GM19023 (cell line): ENCODE measurements at regions not wholly inside any gene's neighbourhood (a gene's known extent, or its start where the extent isn't known, plus 50 kb on each side); places are given as distances from the start of the nearest gene placed in this dataset.
"Not testable (repeated sequence)": the region's sequence is repeated elsewhere in the genome, so short reads cannot be mapped to it uniquely, and the experiment has no call there.

ENCODE experiments used
- ATAC-seq: cut with Tn5 transposase; IDR thresholded peaks from one replicate; pipeline ENCODE4 v1.9.1; 2021; ENCODE audit warnings: mild to moderate bottlenecking, moderate library complexity; ENCODE audit not compliant: unreplicated experiment

DNA sequence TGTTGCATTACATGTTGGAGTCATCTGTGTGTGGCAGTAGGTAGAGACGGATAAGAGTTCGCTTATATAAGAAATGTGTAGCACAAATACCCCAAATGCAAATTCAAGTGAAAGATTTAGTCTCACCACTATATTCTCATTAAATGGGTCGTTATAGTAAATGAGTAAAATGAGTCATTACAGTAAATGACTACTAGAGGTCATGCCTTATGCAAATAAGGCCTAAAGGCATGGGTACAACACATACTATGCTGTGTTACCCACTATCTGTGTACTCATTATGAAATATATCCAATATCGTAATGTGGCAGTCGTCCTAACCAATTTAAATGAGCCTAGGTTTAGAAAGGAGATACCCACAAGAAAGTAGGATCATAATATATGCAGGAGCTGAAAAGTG is 1603.1 kb downstream of the C4orf33 start:
- no peak for ATAC-seq

DNA sequence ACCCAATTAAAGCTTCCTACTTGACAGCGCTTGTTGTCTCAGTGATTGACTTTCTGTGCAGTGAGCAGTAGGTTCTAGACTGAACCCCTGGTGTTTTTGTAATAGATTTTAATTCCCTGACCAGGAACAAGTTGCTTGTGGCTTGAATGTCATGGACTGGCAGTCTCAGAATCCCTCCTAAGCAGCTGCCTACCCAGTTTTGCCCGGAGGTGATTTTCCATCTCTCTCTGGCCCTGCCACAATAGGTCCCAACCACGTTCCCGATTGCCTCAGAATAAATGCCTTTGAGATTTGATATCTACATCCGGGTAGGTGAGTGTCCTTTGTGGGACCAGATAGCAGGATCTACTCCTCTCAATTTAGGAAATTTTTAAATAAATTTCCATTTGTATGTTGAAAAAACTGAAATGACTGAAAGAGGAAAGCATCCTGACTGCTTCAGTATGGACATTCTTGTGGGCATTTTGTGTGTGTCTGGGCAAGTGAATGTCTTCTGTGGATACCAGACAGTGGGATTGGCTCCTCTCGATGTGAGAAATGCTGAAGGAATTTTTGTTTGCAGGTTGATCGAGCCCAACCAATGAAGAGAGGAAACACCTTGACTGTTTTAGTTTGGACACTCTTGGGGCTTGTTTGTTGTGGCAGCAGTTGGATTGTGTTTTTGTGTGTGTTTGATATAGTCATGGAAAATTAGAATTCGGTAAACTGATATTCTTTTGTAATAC is 1607.4 kb downstream of the C4orf33 start:
- no peak for ATAC-seq

DNA sequence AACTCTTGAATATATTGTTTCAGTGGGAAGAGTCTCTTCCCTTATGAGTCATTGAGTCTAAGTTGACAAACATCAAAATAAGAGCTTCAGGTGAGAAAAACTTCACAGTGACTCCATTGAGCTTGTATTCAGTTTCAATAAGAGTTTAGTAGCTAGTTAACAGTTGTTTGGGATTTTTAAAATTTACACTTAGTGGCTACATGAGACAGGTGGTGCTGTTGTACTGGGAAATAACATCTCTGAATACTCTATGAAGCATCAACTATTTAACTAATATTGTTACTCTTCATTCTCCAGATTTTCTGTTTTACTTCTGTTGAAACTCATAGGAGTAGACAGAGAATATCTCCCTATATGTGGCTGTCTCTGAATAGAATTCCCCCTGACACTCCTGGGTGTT is 1609.1 kb downstream of the C4orf33 start:
- ATAC-seq = no peak

DNA sequence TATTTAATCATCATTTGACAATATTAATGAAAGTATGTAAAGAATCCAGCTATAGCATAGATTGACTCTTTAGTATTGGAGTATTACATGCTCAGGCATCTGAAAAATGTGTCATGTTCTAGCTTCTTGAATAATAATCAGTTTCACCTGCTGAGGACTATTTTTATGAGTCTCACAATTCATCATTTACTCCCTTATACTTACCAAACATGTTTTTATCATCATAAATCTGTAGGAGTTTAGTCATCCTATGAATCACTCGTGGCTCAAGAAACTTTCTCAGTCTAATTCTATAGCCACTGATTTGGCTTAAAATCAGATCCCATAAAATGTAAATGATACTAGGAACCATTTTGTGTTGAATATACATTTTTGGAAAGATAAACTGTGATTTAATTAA is 1616.1 kb downstream of the C4orf33 start:
- no peak for ATAC-seq

DNA sequence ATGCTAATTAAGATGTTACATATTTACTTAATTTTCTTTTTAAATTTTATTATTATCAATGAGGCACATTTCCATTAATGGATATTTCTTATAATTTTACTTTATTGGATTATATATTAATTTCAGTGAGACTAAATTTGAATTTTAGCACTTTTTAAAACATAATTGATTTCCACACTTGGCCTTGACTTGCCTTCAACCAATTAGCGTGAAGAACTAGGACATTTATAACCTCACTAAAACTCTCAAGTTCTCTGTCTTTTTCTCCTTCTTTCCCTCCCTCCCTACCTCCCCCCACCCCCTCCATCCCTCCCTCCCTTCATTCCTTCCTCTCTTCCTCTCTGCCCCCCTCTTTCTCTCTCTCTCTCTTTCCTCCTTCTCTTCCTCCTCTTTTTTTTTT is 1618.1 kb downstream of the C4orf33 start:
- ATAC-seq = no peak

DNA sequence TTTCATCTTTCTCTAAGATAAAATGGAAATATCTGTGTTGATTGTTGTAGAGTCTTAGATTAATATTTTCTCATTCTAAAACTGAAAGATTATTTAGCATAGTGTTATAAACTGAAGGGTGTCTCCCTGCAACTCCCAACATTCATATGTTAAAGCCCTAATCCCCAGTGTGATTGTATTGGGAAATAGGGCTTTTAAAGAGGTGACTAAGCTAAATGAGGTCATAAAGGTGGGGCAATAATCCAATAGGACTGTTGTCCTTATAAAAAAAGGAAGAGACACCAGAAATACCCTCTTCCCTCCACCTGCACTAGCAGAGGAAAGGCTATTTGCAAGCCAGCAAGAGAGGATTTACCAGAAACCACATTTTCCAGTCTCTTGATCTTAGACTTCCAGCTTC is 1626.4 kb downstream of the C4orf33 start:
- no peak for ATAC-seq

DNA sequence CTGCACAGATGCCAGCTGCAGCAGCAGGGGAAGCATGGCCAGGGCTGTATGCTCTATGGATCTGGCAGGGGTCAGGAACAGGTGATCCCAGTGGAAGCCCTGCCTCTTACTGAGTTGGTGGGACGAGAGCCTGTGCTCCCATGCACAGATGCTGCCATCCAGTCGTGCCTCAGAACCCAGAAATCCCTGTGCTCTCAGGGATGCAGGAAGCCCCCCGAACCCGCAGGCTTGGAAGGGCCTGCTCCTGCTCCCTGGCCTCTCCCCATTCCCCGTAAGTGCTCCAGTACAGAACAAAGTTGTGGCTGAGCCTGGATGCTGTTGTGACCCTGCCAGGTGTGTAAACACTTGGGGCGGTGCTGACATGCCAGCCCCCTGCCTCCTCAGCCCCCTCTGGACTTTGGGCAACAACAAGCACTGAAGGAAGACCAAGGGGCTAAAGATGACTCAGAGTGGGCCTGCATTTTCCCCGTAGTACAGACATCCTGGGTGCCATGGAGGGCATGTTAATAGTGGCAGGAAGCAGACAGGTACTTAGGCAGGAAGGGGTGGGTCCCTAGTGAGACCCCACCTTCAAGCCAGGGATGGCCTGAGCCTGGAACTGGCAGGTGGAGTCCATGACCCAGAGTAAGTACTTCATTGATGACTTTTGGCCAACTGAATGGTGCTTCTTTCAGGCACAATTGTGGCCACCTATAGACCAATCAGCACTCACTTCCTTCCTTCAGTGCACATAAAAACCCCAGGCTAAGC is 1640.7 kb downstream of the C4orf33 start:
- ATAC-seq = no peak

DNA sequence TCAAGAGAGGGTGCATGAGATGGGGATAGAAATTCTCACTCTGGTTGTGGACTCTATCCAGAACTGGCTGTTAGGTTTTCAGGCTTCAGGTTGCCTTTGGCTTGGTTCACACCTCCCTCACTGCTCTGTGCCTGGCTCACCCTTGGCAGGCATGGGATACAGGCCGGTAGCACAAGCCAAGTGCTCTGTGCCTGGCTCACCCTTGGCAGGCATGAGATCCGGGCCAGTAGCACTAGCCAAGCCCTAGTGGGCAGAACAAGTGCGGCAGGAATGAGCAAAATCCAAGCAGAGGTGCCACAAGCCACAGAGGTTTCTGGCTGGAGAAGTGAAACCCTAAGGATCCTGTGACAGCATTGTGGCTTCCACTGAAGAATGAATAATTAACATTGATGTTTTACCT is 1642.3 kb downstream of the C4orf33 start:
- ATAC-seq = no peak

DNA sequence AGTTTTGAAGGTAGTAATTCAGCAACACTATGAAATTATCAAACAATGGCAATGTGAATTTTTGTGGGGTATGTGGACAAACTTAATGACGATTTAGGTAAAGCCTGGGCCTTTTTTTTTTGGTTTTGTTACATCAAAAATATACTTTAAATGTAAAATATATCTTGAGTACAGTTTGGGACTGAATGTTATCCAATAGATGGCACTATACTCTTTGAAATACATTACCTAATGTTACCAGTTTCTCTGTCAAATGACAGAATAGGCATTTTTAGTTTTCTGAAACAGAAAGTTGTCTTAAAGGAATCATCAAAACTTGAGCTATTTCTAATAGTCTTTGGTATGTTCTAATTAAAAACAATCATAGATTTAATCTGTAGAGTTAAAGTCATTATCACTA is 1651.9 kb downstream of the C4orf33 start:
- ATAC-seq = no peak

DNA sequence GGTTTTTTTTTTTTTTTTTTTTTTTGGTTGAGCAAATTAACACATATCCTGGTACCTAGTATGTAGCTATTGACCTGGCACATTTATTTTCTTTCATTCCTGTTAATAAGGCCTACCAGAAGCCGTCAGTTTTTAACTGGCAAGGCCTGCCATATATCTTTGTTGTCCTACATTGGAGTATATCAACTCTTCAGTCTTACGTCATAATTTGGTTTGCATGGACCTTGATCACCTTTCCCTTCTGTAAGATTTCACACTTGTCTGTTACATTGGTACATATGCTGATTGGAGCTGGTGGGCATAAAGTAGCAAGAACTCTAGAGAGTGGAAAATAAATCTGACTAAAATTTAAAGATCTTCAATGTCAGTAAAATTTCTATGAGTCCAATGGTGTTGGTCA is 1658.0 kb downstream of the C4orf33 start:
- no peak for ATAC-seq

DNA sequence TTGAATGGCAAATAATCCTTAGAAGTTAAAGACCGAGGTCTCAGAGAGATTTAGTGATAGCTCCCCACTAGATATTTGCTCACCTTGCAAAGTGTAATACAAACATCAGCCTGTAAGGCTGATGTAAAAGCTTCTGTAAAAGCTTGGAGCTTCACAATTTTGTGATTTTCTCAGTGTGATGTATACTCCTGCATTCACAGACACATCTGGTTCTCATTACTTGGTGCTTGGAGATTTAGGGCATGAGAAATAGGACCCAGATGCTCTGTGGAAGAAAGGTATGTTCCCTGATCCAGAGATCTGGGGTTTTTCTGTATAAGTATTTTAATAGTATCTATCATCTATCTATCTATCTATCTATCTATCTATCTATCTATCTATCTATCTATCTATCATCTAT is 1664.3 kb downstream of the C4orf33 start:
- ATAC-seq = no peak

DNA sequence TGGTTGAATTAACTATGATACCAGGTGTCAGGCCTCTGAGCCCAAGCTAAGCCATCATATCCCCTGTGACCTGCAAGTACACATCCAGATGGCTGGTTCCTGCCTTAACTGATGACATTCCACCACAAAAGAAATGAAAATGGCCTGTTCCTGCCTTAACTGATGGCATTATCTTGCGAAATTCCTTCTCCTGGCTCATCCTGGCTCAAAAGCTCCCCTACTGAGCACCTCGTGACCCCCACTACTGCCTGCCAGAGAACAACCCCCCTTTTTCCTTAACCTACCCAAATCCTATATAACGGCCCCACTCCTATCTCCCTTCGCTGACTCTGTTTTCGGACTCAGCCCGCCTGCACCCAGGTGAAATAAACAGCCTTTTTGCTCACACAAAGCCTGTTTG is 1671.4 kb downstream of the C4orf33 start:
- ATAC-seq = not testable (repeated sequence)

DNA sequence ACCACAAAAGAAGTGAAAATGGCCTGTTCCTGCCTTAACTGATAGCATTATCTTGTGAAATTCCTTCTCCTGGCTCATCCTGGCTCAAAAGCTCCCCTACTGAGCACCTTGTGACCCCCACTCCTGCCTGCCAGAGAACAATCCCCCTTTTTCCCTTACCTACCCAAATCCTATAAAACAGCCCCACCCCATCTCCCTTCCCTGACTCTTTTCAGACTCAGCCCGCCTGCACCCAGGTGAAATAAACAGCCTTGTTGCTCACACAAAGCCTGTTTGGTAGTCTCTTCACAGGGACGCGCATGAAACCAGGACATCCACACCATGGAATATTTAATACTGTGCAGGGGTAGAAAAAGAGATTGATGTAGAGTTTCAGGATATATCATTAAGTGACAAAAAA is 1677.0 kb downstream of the C4orf33 start:
- not testable (repeated sequence) for ATAC-seq

DNA sequence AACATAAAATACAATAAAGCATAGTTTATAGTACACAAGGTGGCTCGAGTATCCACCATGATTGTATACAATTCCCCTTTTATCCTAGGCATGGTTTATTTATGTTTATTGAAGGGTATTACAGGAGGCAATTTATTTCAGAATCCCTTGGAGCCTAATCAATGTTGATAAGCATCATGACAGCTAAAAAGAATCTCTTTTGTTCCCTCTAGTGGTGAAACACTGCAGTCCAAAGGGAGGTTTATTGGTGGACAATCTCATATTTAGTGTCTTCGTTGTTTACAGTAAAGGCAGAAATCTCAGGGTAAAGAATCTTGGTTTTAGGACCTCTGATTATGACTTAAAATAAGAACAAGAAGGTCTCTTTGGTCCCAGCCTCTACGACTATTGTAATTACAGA is 1712.5 kb downstream of the C4orf33 start:
- no peak for ATAC-seq

DNA sequence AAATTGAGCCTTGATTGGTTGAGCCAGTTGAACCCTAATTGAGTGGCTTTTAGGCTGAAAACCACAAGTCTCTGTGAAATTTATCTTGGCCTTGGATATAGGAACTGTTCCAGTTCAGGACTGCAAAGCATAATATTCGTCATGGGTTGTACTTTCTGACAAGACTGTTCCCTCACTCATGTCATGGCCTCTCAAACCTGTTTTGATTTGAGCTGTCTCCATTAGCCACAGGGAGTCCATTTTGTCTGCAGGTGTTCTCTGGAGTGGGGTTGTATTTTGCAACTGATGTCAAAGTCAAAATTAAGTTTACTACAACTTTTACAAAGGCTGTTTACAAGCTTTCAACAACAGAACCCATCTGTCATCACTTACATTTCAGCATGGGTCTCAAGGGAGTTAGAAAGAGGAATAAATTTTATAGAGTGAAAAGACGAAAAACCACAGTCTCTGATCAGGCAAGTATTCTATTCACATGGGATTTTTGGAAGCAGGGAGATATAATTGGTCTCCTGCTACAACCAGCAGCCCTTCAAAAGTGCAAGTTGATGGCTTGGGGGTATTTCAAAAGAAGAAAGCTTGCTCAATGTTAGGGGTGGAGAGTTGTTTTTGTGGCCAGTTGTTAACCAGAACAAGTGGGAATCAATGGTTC is 1716.3 kb downstream of the C4orf33 start:
- no peak for ATAC-seq

DNA sequence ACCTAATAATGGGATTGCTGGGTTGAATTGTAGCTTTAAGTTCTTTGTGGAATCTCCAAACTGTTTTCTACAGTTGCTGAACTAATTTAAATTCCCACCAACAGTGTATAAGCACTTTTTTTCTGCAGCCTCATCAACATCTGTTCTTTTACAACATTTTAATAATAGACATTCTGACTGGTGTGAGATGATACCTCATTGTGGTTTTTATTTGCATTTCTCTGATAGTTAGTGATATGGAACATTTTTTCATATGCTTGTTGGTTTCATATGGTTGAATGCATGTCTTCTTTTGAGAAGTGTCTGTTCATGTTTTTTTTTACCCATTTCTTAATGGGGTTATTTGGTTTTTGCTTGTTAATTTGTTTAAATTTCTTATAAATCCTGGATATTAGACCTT is 1718.9 kb downstream of the C4orf33 start:
- ATAC-seq = peak; percentile 55

DNA sequence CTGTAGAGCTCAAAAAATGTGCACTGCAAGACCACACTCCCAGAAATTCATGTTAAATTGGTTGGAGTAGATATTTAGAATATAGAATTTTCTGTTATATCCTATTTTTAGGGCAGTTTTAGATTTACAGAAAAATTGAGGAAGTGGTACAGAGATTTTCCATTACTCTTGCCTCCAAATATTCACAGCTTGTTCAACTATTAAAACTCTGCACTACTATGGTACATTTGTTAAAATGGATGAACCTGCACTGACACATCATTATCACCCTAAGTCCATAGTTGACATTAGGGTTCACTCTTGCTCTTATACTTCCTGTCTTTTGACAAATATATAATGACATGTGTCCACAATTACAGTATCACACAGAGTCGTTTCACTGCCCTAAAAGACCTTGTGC is 1724.5 kb downstream of the C4orf33 start:
- ATAC-seq = no peak

DNA sequence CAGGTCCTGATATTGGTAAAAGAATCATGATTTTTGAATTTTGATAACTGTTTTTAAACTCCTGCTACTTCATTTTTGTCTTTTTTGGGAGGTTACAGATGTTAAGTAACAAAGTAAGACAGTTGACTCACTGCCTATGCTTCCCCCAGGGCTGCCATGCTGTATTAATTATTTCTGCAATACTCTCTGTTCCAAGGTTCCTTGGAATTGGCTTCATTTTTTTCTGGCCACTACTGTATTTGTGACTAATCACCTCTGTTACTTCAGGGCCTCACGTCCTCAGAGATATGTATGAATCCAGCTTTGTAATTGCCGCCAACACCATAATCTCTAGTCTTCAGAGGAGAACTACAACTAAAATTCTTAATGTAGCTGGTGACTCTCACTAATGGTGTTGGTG is 1729.3 kb downstream of the C4orf33 start:
- no peak for ATAC-seq

DNA sequence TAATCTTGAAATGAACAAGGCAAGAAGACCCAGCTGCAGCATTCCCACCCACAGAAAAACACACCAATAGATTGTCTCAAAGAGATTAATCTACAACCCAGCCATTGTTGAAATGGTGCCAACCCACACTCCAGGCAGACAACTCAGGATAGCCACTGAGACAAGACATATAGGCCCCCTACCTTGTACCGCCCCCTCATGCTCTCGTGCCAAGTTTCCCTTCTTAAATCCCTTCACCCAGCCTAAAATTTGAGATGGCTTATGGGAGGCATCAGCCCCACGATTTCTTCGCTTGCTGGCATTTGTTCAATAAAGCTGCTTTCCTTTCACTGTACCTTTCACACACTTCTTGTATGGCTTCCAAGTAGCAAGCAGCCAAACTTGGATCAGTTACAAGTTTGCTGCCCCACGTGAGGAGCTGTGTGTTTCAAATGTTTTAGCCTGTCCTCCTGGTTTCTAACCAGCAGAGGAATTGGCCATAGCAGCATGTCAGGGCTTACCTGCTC is 1754.1 kb downstream of the C4orf33 start:
- no peak for ATAC-seq

DNA sequence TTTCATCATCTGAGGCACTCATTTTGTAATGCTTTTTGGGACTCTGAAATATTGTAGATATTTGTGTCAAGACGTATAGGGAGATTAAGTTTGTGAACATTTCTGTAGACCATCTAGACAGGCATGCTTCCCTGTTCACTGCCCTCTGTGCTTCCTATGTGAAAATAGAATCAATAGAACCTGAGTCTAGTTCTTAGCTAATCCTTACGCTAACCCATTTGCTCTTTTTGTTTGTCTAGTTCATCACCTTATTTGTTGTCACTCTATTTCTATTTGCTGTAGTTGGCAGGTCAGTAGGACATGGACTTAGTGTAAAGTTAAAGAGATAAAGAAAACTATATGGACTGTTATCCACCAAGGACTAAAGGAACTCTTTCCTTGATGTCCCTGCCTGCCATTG is 1755.2 kb downstream of the C4orf33 start:
- ATAC-seq = no peak

DNA sequence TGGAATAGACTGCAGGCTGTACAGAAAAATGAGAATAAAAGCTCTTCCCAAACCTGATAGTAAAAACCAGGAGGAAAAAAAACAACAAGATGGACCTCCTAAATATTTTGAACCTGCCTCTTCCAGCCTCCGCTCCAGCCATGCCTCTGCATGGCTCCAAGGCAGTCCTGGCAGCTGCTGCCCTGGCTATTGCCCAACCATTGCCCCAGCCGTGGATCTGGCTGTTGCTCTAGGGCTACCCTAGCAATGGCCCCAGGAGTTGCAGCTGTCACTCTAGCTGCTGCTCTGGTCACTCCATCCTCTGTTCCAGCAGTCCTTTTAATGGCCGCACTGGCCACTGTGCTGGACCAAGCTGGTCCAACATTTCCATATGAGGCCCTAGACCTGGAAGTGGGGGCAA is 1756.0 kb downstream of the C4orf33 start:
- no peak for ATAC-seq

DNA sequence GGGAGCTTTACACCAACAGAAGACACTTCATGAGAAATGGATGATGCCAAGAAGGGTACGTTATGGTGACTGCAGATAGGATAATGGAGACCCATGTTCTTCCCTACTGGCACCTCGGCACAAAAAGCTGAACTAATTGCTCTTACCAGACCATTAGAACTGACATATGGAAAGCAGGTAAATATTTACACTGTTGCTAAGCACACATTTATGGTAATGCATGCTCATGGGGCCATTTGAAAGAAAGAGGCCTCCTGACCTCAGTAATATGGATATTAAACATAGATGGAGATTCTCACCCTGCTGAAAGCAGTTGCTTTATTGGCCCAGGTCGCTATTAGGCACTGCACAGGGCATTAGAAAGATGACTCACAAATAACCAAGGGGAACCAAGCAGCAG is 1759.6 kb downstream of the C4orf33 start:
- ATAC-seq = no peak
